Kidney capillary endothelial cell (primary cell): ENCODE measurements at regions not wholly inside any gene's neighbourhood (a gene's known extent, or its start where the extent isn't known, plus 50 kb on each side); places are given as distances from the start of the nearest gene placed in this dataset.

Experiments
- DNase-seq: peaks from one replicate; pipeline ENCODE4 v3.0.0-alpha.2; 2018; ENCODE audit warnings: low spot score

- no peak for DNase-seq
Observed at GRCh38 chr4:3683744-3684421, 82.3 kb upstream of the ADRA2C start.

GRCh38 chr4:3683077-3683743 lies 83.0 kb upstream of the ADRA2C start:
- DNase-seq, result no peak

GRCh38 chr4:3682236-3683076 lies 83.7 kb upstream of the ADRA2C start:
- DNase-seq, result no peak

- DNase-seq, result no peak
Observed at GRCh38 chr4:3681191-3681590, 85.0 kb upstream of the ADRA2C start.

- DNase-seq, result no peak
Observed at GRCh38 chr4:3680656-3681055, 85.5 kb upstream of the ADRA2C start.

- no peak for DNase-seq
Observed at GRCh38 chr4:3679851-3680311, 86.3 kb upstream of the ADRA2C start.

- DNase-seq, result no peak
Observed at GRCh38 chr4:3679071-3679825, 86.9 kb upstream of the ADRA2C start.

- no peak for DNase-seq
Observed at GRCh38 chr4:3677748-3678070, 88.5 kb upstream of the ADRA2C start.

GRCh38 chr4:3676907-3677747 lies 89.1 kb upstream of the ADRA2C start:
- no peak for DNase-seq

- DNase-seq, result no peak
Observed at GRCh38 chr4:3676196-3676595, 90.0 kb upstream of the ADRA2C start.

GRCh38 chr4:3675251-3676115 lies 90.7 kb upstream of the ADRA2C start:
- no peak for DNase-seq

GRCh38 chr4:3674479-3674851 lies 91.7 kb upstream of the ADRA2C start:
- no peak for DNase-seq

GRCh38 chr4:3673716-3674478 lies 92.3 kb upstream of the ADRA2C start:
- no peak for DNase-seq

- DNase-seq, result no peak
Observed at GRCh38 chr4:3673176-3673575, 93.0 kb upstream of the ADRA2C start.

- DNase-seq, result no peak
Observed at GRCh38 chr4:3672465-3672831, 93.7 kb upstream of the ADRA2C start.

- no peak for DNase-seq
Observed at GRCh38 chr4:3671571-3672464, 94.4 kb upstream of the ADRA2C start.

- no peak for DNase-seq
Observed at GRCh38 chr4:3670521-3671519, 95.4 kb upstream of the ADRA2C start.
